ENCODE measurements at regions not wholly inside any gene's neighbourhood (a gene's known extent, or its start where the extent isn't known, plus 50 kb on each side); places are given as distances from the start of the nearest gene placed in this dataset.

DNA sequence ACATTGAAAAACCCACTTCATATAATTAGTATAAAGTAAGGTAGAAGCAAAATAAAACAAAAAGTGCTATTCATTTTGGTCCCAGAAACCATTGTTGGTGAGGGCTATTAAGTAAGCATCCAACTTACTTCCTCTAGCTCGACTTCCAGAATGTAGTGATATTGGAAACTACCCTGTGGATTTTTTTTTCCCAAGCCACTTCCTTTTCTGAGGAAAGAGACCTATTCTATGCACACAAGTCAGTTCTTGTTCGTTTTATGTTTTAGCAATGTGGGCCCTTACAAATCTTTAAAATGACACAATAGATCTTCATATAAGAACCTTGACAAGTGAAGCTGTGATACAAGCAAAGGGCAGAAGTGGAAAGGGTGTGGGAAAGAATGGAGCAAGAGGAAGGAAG lies 402.0 kb upstream of the TBL1XR1 start:
- TF ChIP-seq, protein P1, sequence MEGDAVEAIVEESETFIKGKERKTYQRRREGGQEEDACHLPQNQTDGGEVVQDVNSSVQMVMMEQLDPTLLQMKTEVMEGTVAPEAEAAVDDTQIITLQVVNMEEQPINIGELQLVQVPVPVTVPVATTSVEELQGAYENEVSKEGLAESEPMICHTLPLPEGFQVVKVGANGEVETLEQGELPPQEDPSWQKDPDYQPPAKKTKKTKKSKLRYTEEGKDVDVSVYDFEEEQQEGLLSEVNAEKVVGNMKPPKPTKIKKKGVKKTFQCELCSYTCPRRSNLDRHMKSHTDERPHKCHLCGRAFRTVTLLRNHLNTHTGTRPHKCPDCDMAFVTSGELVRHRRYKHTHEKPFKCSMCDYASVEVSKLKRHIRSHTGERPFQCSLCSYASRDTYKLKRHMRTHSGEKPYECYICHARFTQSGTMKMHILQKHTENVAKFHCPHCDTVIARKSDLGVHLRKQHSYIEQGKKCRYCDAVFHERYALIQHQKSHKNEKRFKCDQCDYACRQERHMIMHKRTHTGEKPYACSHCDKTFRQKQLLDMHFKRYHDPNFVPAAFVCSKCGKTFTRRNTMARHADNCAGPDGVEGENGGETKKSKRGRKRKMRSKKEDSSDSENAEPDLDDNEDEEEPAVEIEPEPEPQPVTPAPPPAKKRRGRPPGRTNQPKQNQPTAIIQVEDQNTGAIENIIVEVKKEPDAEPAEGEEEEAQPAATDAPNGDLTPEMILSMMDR (IDR thresholded peaks at IDR 0.05): no peak
- TF ChIP-seq POLR2A (IDR thresholded peaks at IDR 0.05): no peak
